HG02759 (cell line): ENCODE measurements at regions not wholly inside any gene's neighbourhood (a gene's known extent, or its start where the extent isn't known, plus 50 kb on each side); places are given as distances from the start of the nearest gene placed in this dataset.
"Not testable (repeated sequence)": the region's sequence is repeated elsewhere in the genome, so short reads cannot be mapped to it uniquely, and the experiment has no call there.

Source experiments
- ATAC-seq: cut with Tn5 transposase; IDR thresholded peaks from one replicate; pipeline ENCODE4 v1.9.1; 2021; ENCODE audit warnings: mild to moderate bottlenecking, moderate library complexity; ENCODE audit not compliant: unreplicated experiment

- no peak for ATAC-seq
Observed at GRCh38 chr10:63901881-63902280, 380.7 kb downstream of the REEP3 start.

DNA sequence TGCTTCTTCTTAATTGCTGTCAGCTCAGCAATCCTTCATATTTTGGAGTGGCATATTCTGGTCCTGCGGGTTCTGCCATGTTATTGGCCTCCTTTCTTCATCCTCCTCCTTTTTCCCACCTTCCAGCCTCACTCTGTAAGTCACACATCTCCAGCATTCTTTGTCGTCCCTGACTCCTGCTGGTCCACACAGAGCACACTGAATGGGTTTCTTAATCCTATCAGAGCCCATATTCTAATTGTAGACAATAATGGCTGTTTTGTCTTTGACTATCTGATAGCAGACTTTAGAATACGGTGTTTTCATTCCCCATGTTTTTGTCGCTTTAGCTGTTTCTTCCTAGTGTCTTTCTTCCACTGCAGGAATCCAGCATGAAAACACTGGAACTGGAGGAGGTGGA lies 389.6 kb downstream of the REEP3 start:
- no peak for ATAC-seq

- no peak for ATAC-seq
Observed at GRCh38 chr10:63915240-63915639, 394.0 kb downstream of the REEP3 start.

- no peak for ATAC-seq
Observed at GRCh38 chr10:63917363-63917762, 396.2 kb downstream of the REEP3 start.

- ATAC-seq, result no peak
Observed at GRCh38 chr10:63919575-63920279, 398.5 kb downstream of the REEP3 start.

DNA sequence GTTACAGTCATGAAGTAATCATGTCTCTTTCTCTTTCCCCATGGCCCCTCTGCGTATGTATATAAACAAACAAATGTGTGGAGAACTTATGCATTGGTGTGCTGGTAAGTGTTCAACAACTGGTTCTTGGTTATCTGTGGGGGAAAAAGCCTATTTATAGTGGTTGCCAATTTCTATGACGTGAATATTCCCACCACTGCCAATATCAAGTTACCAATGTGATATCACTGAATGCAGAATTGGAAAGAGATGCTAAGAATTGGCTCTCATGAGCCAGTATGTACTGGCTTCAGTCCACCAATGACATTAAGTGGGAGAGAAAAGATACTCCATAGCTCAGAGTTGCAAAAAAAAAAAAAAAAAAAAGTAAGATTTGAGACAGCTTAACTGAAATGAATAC lies 399.7 kb downstream of the REEP3 start:
- ATAC-seq, result no peak

- no peak for ATAC-seq
Observed at GRCh38 chr10:63921908-63922467, 400.8 kb downstream of the REEP3 start.

DNA sequence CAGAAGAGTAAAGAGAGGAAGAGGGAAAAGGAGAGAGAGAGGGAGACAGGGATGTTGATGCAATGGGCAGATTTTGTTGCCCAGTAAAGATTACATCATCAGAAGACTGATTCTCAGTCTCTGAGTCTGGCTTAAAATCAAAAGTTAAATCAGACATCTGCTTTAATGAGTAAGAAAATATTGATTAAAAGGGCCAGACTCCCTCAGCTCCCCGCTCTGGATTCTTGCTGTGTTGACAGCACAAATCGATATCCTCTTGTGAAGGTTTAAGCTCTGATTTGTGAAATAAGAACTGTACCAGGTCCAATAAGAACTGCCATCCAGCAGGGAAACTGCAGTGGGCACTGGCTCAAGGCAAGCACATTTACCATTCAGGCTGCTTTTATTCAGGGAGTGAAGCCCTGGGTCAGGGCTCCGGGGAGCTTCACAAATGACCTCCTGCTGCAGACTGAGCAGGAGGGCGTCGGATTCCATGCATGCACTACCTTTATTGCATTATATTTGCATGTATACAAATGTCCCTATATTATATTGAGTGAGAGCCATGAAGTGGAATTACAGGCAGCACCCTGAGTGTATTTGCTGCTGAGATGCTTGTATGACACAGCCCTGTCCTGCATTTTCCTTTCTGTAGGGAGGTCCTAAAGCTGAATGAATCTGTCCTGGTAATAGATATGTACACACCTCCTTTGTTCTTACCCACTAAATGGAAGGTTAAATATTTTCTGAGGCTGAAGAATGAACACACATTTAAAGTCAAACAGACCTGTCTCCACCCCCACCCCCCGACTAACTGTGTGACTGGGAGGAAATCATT lies 401.5 kb downstream of the REEP3 start:
- ATAC-seq, result no peak

DNA sequence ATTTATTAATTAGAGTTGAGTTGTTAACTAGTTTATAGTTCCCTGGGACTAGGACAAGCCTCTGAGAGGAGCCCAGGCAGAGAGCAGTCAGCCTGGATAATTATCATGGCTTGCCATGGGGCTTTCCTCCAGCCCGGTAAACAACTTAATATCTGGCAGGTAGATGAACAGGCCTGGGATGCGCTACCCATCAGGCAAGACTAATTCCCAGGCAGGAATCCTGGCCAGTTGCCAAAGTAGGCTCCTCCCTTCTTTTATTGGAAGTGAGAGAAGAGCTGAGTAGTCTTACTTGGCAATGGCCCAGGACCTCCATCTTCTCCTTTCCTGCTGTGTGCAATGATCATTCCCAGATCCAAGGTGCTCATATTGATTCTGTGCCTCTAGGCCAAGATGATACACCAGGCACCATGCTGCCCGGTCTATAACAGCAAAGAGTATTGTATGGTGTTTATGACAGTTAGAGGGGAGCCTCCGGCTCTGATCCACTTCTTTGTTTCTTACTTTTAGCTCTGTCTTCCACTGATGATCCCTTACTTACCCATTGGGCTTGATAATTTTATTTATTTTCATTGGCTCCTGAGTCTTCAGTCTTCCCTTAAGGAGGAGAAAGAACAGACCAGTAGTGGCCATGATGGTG lies 408.7 kb downstream of the REEP3 start:
- ATAC-seq, result no peak

- ATAC-seq, result no peak
Observed at GRCh38 chr10:63930584-63930983, 409.4 kb downstream of the REEP3 start.

GRCh38 chr10:63935705-63936104 lies 414.5 kb downstream of the REEP3 start:
- no peak for ATAC-seq

GRCh38 chr10:63940277-63940922 lies 419.2 kb downstream of the REEP3 start:
- no peak for ATAC-seq

GRCh38 chr10:63964406-63964805 lies 443.2 kb downstream of the REEP3 start:
- ATAC-seq, result no peak

GRCh38 chr10:63965846-63966245 lies 444.6 kb downstream of the REEP3 start:
- ATAC-seq, result no peak

DNA sequence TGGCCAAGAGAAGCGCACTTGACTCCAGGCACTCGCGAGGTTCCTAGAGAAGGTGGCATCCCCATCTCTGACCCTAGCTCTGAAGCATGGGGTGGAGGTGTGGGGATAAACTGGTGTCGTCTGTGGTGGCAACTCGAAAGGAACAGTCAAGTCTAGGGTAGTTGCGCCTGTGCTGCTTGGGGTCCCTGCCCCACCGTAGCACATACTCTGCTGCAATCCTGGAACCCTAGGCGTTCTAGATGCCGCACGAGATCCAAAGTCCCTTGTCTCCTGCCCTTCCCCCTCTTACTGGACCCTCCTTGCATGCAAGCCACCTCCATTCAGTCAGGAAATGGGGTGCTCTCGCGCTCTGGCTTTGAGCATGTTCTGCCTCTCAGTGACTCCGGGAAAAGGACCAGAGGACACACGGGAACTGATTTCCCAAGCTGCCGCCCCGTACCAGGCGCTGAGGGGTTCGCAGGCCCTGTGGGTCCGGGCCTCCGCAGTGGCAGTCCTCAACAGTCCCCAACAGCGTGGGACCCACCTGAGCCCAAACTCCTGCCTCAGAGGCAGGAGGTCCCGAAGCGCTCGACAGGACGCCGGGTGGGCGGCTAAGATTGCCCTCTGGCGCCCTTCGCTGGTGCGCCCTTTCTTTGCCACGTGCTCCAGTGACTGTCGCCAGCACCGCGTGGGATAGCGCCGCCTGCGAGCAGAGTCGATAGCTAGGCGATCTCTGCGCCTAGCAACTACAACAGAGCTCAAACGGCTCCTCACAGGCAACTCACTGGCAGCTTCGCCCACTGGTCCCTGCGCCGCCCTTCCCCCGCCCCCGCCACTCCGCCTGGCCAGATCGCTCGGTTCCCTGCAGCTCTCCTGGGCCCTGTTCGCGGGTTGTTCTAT lies 452.0 kb downstream of the REEP3 start:
- no peak for ATAC-seq

DNA sequence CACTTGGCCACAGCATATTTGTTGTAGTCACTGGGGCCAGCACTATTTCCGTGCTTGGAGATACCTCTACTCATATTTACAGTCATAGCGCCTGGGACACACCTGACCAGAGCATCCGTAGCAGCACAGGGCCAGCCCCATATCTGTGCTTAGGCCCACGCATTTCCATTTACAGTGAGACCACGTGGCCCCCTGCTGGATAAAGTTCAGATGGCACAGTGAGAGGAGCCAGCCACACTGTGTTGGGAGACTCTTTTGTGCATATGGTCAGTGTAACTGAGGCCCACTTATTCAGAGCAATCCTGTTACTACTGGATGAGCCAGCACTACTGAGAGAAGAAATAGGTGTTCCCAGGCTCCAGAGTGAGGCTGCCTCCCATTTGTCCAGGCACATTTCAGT lies 455.3 kb downstream of the REEP3 start:
- peak; percentile 95 for ATAC-seq

GRCh38 chr10:63977329-63977923 lies 456.2 kb downstream of the REEP3 start:
- ATAC-seq, result peak; percentile 59

DNA sequence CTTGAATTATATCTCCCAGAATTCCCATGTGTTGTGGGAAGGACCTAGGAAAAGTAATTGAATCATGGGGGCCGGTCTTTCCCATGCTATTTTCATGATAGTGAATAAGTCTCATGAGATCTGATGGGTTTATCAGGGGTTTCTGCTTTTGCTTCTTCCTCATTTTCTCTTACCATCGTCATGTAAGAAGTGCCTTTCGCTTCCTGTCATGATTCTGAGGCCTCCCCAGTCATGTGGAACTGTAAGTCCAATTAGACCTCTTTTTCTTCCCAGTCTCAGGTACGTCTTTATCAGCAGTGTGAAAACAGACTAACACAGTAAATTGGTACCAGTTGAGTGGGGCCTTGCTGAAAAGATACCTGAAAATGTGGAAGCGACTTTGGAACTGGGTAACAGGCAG lies 459.7 kb downstream of the REEP3 start:
- ATAC-seq, result not testable (repeated sequence)

DNA sequence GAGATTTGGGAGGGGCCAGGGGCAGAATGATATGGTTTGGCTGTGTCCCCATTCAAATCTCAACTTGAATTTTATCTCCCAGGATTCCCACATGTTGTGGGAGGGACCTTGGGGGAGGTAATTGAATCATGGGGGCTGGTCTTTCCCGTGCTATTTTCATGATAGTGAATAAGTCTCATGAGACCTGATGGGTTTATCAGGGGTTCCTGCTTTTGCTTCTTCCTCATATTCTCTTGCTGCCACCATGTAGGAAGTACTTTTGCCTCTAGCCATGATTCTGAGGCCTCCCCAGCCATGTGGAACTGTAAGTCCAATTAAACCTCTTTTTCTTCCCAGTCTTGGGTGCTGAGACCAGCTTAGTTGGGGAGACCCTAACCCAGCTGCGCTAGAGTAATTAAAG lies 462.9 kb downstream of the REEP3 start:
- not testable (repeated sequence) for ATAC-seq

- ATAC-seq, result no peak
Observed at GRCh38 chr10:63986536-63986935, 465.3 kb downstream of the REEP3 start.
